ENCODE measurements at regions not wholly inside any gene's neighbourhood (a gene's known extent, or its start where the extent isn't known, plus 50 kb on each side); places are given as distances from the start of the nearest gene placed in this dataset.

DNA sequence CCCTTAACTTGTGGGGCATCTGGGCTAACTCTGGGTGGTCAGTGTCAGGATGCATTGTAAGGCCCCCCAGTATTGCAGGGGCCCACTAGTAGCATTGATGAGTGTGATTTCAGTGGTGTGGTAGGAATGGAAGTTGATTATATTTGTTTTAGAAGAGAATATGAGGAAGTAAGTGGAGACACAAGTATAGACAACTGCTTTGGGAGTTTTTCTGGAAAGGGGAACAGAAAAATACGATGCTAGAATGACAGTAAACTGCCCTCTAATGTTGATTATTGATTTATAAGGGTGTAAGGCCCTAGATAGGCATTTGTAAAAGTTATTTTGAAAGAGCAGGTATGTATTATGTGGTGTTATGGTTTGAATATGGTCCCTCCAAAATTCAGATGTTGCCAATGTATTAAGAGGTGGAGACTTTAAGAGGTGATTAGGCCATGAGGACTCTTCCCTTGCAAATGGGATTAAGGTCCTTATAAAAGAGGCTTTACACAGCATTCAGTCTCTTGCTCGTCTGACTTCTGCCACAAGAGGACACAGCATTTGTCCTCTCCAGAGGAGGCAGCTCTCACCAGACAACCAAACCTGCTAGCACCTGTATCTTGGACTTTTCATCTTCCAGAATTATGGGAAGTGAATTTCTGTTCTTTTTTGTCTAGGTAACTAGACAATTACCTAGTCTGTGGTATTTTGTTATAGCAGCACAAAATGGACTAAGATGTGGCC is 135.9 kb upstream of the DTNBP1 start:
- Histone ChIP-seq H4K20me1 (ENCODE audit: insufficient read depth) (no peaks in the 10 kb centered on the region), H3K79me2 (ENCODE audit: insufficient read depth) (no peaks in the 10 kb centered on the region), H3K27me3 (ENCODE audit: insufficient read depth) (no peaks in the 10 kb centered on the region), H3K27ac (ENCODE audit: low read depth in 2 of 2, low read length in 1 of 2) (no peak overlapping the region), H3K4me1 (ENCODE audit: control insufficient read depth in 1 of 2, insufficient read depth in 2 of 2, low read depth in 1 of 2, low read length in 1 of 2) (no peaks in the 10 kb centered on the region), H3F3A (replicated peaks; ENCODE audit: insufficient read depth) (no peaks in the 10 kb centered on the region), H3K9me2 (no peaks in the 10 kb centered on the region), H2AFZ (ENCODE audit: low read depth) (no peak overlapping the region), H3K36me3 (replicated peaks in 1 of 2; ENCODE audit: control insufficient read depth in 1 of 2, insufficient read depth in 2 of 2, low read length in 1 of 2) (no peaks in the 10 kb centered on the region), H3K4me3 (ENCODE audit: low read depth in 2 of 2, low read length in 1 of 2) (no peak overlapping the region), H3K9ac (no peak overlapping the region), H3K9me3 (no peaks in the 10 kb centered on the region), H3K4me2 (no peak overlapping the region)
- DNase-seq: no peak
- TF ChIP-seq PBX3 (IDR thresholded peaks at IDR 0.05): no peak
- TF ChIP-seq RFX5 (IDR thresholded peaks at IDR 0.05; ENCODE audit: low read length): no peak
- TF ChIP-seq RAD21 (IDR thresholded peaks at IDR 0.05; ENCODE audit: low read length): no peak
- no peak for TF ChIP-seq ELF1 (IDR thresholded peaks at IDR 0.05)
- TF ChIP-seq TEAD4 (IDR thresholded peaks at IDR 0.05; ENCODE audit: borderline replicate concordance, insufficient read depth): no peak
- TF ChIP-seq, protein P1, sequence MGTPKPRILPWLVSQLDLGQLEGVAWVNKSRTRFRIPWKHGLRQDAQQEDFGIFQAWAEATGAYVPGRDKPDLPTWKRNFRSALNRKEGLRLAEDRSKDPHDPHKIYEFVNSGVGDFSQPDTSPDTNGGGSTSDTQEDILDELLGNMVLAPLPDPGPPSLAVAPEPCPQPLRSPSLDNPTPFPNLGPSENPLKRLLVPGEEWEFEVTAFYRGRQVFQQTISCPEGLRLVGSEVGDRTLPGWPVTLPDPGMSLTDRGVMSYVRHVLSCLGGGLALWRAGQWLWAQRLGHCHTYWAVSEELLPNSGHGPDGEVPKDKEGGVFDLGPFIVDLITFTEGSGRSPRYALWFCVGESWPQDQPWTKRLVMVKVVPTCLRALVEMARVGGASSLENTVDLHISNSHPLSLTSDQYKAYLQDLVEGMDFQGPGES (IDR thresholded peaks at IDR 0.05; ENCODE audit: low read depth, low read length): no peak
- TF ChIP-seq FOXM1 (IDR thresholded peaks at IDR 0.05; ENCODE audit: low read depth): no peak
- TF ChIP-seq MXI1 (IDR thresholded peaks at IDR 0.05; ENCODE audit: low read depth, low read length): no peak
- TF ChIP-seq NFIC (IDR thresholded peaks at IDR 0.05; ENCODE audit: borderline replicate concordance): no peak
- TF ChIP-seq SIN3A (IDR thresholded peaks at IDR 0.05; ENCODE audit: borderline replicate concordance, low read depth, low read length): no peak
- TF ChIP-seq RXRA (IDR thresholded peaks at IDR 0.05; ENCODE audit: borderline replicate concordance, low read depth): no peak
- no peak for TF ChIP-seq NRF1 (IDR thresholded peaks at IDR 0.05; ENCODE audit: low read depth, low read length)
- no peak for TF ChIP-seq TAF1 (IDR thresholded peaks at IDR 0.05; ENCODE audit: borderline replicate concordance, low read depth, low read length)
- no peak for TF ChIP-seq EP300 (IDR thresholded peaks at IDR 0.05; ENCODE audit: borderline replicate concordance in 1 of 2, low read depth in 1 of 2, low read length in 1 of 2)
- no peak for TF ChIP-seq USF2 (IDR thresholded peaks at IDR 0.05; ENCODE audit: borderline replicate concordance, low read depth, low read length)
- no peak for TF ChIP-seq SMC3 (IDR thresholded peaks at IDR 0.05; ENCODE audit: low read depth, low read length)
- TF ChIP-seq, protein P2, sequence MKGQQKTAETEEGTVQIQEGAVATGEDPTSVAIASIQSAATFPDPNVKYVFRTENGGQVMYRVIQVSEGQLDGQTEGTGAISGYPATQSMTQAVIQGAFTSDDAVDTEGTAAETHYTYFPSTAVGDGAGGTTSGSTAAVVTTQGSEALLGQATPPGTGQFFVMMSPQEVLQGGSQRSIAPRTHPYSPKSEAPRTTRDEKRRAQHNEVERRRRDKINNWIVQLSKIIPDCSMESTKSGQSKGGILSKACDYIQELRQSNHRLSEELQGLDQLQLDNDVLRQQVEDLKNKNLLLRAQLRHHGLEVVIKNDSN (IDR thresholded peaks at IDR 0.05; ENCODE audit: borderline replicate concordance, low read depth): no peak
- TF ChIP-seq RCOR1 (IDR thresholded peaks at IDR 0.05; ENCODE audit: low read length): no peak
- no peak for TF ChIP-seq MEF2A (IDR thresholded peaks at IDR 0.05; ENCODE audit: borderline replicate concordance, low read depth)
- no peak for TF ChIP-seq YY1 (IDR thresholded peaks at IDR 0.05; ENCODE audit: low read depth)
- POLR2A ChIA-PET: no interaction called here
- WGBS (ENCODE audit: low lambda C conversion rate): 23% methylated on average over 2 of the region's 2 CpGs
- CTCF ChIA-PET: interaction anchor here (0.8 to 1.0 kb wide), 2 partner anchors 18 to 330 kb away, joined by 3 read pairs; partner anchors contain the start of gene MYLIP
